ENCODE measurements at regions not wholly inside any gene's neighbourhood (a gene's known extent, or its start where the extent isn't known, plus 50 kb on each side); places are given as distances from the start of the nearest gene placed in this dataset.
"Not testable (repeated sequence)": the region's sequence is repeated elsewhere in the genome, so short reads cannot be mapped to it uniquely, and the experiment has no call there.

- no peak overlapping the region for H3K4me3 ChIP-seq (replicated peaks; ENCODE audit: low read depth, low read length)
- no peak for DNase-seq (ENCODE audit: low read depth)
- TF ChIP-seq, protein P1, sequence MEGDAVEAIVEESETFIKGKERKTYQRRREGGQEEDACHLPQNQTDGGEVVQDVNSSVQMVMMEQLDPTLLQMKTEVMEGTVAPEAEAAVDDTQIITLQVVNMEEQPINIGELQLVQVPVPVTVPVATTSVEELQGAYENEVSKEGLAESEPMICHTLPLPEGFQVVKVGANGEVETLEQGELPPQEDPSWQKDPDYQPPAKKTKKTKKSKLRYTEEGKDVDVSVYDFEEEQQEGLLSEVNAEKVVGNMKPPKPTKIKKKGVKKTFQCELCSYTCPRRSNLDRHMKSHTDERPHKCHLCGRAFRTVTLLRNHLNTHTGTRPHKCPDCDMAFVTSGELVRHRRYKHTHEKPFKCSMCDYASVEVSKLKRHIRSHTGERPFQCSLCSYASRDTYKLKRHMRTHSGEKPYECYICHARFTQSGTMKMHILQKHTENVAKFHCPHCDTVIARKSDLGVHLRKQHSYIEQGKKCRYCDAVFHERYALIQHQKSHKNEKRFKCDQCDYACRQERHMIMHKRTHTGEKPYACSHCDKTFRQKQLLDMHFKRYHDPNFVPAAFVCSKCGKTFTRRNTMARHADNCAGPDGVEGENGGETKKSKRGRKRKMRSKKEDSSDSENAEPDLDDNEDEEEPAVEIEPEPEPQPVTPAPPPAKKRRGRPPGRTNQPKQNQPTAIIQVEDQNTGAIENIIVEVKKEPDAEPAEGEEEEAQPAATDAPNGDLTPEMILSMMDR (IDR thresholded peaks at IDR 0.05; ENCODE audit: low read length, missing control alignments): no peak
These were observed 977.3 kb downstream of the C4orf33 start for GRCh38 chr4:130073145-130073790.

DNA sequence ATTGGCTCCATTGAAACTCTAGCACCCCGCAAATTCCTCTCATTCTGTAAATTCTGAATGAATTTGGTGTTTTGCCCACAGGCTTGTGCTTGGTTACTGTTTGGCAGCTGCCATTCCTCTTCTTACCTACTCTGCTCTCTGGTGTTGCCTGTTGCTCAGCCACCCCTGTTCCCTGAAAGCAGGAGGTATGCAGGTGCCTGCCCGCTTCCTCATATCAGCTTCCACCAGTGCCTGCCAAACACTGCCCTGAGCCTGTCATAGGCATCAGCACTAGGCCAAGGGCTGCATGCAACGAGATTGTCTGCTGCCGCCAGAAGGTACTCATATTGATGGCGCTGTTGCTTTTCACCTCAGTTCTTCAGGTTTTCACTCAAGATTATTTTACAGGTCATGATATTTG is 978.1 kb downstream of the C4orf33 start:
- no peak for DNase-seq (ENCODE audit: low read depth)
- TF ChIP-seq, protein P1 (IDR thresholded peaks at IDR 0.05; ENCODE audit: low read length, missing control alignments): no peak

GRCh38 chr4:130077275-130077674 is 981.3 kb downstream of the C4orf33 start:
- no peak for DNase-seq (ENCODE audit: low read depth)
- TF ChIP-seq, protein P1 (IDR thresholded peaks at IDR 0.05; ENCODE audit: low read length, missing control alignments): no peak
- no peak overlapping the region for H3K4me3 ChIP-seq (replicated peaks; ENCODE audit: low read depth, low read length)

More for the DNA sequence above, 978.1 kb downstream of the C4orf33 start:
- H3K4me3 ChIP-seq (replicated peaks; ENCODE audit: low read depth, low read length): no peak overlapping the region

DNA sequence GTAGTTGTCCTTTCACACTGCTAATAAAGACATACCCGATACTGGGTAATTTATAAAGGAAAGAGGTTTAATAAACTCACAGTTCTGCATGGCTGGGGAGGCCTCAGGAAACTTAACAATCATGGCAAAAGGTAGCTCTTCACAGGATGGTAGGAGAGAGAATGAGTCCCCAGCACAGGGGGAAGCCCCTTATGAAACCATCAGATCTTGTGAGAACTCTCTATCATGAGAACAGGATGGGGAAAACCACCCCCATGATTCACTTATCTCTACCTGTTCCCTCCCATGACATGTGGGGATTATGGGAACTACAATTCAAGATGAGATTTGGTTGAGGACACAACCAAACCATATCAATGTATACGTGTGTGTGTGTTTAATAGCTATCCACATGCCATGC is 983.1 kb downstream of the C4orf33 start:
- H3K4me3 ChIP-seq (replicated peaks; ENCODE audit: low read depth, low read length); DNase-seq (ENCODE audit: low read depth): not testable (repeated sequence)

- TF ChIP-seq, protein P1 (IDR thresholded peaks at IDR 0.05; ENCODE audit: low read length, missing control alignments): no peak
- DNase-seq (ENCODE audit: low read depth): no peak
- H3K4me3 ChIP-seq (replicated peaks; ENCODE audit: low read depth, low read length): no peak overlapping the region
These were observed 985.0 kb downstream of the C4orf33 start for GRCh38 chr4:130080872-130081451.

- no peak for DNase-seq (ENCODE audit: low read depth)
- H3K4me3 ChIP-seq (replicated peaks; ENCODE audit: low read depth, low read length): no peak overlapping the region
- TF ChIP-seq, protein P1 (IDR thresholded peaks at IDR 0.05; ENCODE audit: low read length, missing control alignments): no peak
These were observed 994.5 kb downstream of the C4orf33 start for GRCh38 chr4:130090427-130090826.

GRCh38 chr4:130092187-130093015 is 996.4 kb downstream of the C4orf33 start:
- TF ChIP-seq, protein P1 (IDR thresholded peaks at IDR 0.05; ENCODE audit: low read length, missing control alignments): no peak
- no peak for DNase-seq (ENCODE audit: low read depth)

More at GRCh38 chr4:130092187-130093015, 996.4 kb downstream of the C4orf33 start:
- H3K4me3 ChIP-seq (replicated peaks; ENCODE audit: low read depth, low read length): no peak overlapping the region
